HG03354 (cell line): ENCODE measurements at regions not wholly inside any gene's neighbourhood (a gene's known extent, or its start where the extent isn't known, plus 50 kb on each side); places are given as distances from the start of the nearest gene placed in this dataset.
"Not testable (repeated sequence)": the region's sequence is repeated elsewhere in the genome, so short reads cannot be mapped to it uniquely, and the experiment has no call there.

Experiments
- ATAC-seq: cut with Tn5 transposase; IDR thresholded peaks from one replicate; pipeline ENCODE4 v1.9.1; 2021; ENCODE audit warnings: mild to moderate bottlenecking; ENCODE audit not compliant: unreplicated experiment, poor library complexity, severe bottlenecking

DNA sequence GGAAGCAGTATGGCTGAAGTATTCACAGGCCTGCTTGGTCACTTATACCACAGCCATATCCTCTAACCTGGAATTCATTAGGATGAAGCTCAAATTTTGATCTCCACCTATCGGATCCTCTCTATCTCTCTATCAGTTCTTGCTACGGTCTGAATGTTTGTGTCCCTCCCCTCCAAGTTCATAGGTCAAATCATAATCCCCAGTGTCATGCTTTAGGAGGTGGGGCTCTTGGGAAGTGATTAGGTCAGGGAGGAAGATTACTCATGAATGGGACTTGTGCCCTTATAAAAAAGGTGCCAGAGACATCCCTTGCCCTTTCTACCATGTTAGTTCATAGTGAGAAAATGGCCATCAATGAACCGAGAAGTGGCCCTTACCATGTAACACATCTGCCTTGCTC lies 190.8 kb upstream of the MYLIP start:
- ATAC-seq = no peak

GRCh38 chr6:15937602-15938001 lies 191.3 kb upstream of the MYLIP start:
- no peak for ATAC-seq

GRCh38 chr6:15936503-15936902 lies 192.4 kb upstream of the MYLIP start:
- peak; percentile 85 for ATAC-seq

DNA sequence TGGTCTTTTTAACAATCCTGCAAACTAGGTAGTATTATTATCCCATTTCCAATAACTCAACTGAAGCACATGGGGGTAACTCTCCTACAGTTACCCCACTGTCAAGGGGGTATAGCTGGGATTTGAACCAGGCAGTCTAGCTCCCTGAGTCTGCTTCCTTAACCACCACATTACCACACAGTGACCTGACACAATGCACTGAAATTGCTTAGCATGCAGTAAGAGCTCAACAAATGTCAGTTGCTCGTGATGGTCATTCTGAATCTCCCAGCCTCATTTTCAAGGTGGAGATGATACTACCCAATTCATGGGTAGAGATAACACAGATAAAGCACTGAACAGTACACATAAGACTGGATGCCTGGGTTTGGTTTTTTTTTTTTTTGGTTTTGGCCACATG lies 193.2 kb upstream of the MYLIP start:
- ATAC-seq = no peak

DNA sequence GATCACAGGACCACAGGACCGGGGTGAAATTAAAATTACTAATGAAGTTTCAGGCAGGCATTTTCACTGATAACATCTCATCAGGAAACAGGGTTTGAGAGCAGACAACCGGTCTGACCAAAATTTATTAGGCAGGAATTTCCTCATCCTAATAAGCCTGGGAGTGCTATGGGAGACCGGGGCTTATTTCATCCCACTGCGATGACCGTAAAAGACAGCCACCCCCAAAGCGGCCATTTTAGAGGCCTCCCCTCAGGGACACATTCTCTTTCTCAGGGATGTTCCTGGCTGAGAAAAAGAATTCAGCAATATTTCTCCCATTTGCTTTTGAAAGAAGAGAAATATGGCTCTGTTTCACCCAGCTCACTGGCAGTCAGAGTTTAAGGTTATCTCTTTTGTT lies 197.2 kb upstream of the MYLIP start:
- ATAC-seq = not testable (repeated sequence)

- ATAC-seq = no peak
Observed at GRCh38 chr6:15930207-15930606, 198.7 kb upstream of the MYLIP start.

DNA sequence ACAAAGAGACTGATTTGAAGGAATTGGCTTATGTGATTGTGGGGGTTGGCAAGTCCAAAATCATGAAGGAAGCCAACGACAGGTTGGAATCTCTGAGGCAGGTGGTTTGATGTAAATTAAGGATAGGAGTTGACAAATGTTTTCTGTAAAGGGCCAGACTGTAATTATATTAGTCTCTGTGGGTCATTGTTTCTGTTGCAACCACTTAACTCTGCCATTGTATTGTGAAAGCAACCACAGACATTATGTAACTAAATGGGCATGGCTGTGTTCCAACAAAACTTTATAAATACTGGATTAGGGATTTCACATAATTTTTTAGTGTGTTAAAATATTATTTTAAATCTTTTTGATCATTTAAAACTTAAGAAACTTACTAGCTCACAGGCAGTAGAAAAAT lies 199.2 kb upstream of the MYLIP start:
- no peak for ATAC-seq

GRCh38 chr6:15927531-15928225 lies 201.2 kb upstream of the MYLIP start:
- ATAC-seq = no peak

GRCh38 chr6:15926256-15926655 lies 202.6 kb upstream of the MYLIP start:
- ATAC-seq = no peak

- ATAC-seq = no peak
Observed at GRCh38 chr6:15924893-15925292, 204.0 kb upstream of the MYLIP start.

- ATAC-seq = no peak
Observed at GRCh38 chr6:15922510-15923250, 206.2 kb upstream of the MYLIP start.

DNA sequence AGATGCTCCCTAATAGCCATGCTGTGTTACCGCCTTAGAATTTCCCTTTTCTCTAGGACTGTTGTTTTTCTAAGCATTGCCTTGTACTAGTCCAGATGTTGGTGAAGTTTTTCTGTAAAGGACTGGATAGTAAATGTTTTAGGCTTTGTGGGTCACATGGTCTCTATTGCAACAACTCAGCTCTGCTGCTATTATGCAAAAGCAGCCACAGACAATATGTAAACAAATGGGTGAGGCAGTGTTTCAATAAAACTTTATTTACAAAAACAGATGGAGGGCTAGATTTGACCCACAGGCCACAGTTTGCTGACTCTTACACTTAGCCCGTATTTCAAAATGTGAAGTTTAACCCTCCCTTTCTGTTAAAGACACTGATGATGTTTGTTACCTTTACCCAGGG lies 207.6 kb upstream of the MYLIP start:
- ATAC-seq = no peak

DNA sequence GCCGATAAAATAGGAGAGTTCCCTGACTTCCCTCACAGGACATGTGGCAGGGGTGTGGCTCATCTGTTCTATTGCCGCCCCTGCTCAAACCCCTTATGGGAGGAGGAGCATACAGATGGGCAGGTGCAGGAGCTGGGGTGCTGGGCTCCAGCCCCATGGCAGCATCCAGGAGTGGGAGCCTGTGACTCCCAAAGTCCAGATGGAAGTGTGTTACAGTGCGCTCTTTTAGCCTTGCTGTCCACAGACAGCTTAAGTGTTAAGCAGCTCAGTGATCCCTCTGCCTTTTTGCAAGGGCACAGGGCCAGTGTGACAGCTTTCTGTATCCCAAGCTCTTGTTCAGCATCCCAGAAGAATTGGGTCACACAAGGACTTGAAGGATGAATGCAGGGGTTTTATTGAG lies 212.3 kb upstream of the MYLIP start:
- ATAC-seq = no peak

DNA sequence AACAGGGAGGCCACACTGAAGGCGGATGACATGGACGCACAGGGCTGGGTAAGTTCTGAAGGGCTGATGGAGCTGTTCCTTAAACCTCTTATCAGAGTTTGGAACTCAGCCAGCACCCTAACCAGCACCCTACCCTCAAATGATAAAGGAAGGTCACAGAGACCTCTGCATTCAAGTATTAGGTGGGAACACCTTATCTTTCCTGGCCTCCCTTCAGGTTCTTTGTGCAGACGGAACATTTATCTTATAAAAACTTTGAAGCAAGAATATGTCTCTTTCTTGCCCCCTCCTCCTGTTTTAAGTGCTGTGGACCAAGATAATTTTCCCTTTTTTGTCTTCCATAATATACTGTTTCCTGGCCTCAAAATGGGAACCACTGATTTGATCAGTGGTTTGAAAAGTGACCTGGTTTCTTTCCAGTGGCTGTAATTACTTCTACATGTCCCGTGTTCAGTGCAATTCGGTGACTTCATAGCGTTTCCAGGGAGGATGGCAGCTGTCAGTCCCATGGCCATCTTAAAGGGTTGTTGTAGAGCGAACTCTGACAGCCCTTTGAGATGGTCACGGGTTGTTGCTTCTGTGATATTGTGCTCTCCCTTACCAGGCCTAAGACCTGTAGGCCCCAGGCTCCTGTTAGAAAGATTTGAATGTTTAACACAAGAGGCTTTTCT lies 213.2 kb upstream of the MYLIP start:
- no peak for ATAC-seq

- ATAC-seq = no peak
Observed at GRCh38 chr6:15914553-15914952, 214.3 kb upstream of the MYLIP start.

- ATAC-seq = no peak
Observed at GRCh38 chr6:15913573-15913972, 215.3 kb upstream of the MYLIP start.

DNA sequence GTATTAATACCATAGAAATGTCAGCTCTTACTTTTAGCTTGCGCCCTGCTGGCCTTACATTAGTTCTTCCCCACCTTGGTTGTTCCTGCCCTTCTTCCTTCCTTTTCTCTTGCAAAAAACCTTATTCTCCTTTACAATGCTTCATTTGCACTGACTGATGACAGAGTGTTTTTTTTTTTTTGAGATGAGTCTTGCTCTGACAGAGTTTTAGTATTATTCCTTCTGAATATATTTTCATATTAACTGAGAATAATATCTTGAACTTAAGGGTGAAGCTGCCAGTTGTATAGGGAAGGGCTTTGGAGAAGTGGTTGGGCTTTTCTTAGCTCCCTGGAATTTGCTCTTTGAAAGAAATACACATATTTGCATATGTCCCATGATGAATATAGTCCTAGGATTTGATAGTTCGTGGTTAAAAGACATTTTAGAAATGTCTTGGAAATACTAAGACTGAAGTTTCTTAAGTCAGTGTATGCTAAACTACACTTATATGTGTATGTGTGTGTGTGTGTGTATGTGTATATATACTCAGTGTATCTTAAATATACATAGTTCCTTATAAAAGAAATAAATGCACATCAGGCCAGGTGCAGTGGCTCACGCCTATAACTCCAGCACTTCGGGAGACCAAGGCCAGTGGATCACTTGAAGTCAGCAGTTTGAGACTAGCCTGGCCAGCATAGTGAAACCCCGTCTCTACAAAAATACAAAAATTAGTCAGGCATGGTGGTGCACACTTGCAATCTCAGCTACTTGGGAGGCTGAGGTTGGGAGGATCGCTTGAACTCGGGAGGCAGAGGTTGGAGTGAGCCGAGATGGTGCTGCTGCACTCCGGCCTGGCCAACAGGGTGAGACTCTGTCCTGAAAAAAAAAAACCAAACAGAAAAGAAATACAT lies 216.1 kb upstream of the MYLIP start:
- ATAC-seq = no peak

DNA sequence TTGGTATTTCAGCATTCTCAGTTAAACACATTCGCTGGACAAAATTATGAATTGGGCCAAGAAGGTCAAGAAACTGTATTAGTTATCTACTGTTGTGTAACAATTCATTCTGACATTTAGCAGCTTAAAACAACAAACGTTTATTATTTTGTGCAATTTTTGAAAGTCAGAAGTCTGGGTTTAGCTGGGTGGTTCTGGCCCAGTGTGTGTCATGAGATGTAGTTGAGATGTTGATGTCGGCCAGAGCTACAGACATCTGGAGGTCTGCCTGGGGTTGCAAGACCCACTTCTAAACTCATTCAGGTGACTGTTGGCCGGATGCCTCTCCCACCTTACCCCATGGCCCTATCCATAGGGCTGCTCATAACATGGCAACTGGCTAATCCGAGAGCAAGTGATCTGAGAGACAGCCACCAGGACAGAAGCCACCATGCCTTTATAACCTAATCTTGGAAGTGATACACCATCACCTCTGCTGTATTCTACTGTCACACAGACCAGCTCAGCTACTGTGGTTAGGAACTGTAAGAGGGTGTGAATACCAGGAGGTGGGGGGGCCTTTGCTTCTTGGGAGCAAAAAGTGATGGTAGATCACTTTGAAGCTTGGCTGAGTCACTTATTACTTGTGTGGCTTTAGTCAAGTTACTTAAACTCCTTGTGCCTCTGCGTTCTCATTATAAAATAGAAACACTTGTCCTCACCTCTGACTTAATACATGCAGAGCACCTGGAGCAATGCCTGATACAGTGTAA lies 217.0 kb upstream of the MYLIP start:
- no peak for ATAC-seq

GRCh38 chr6:15909290-15910070 lies 219.4 kb upstream of the MYLIP start:
- ATAC-seq = no peak
